Fibroblast of lung (primary cell): ENCODE measurements at regions not wholly inside any gene's neighbourhood (a gene's known extent, or its start where the extent isn't known, plus 50 kb on each side); places are given as distances from the start of the nearest gene placed in this dataset.

Experiments used
- DNase-seq, 2 donors: peaks; one replicate each; pipeline versions ENCODE4 v3.0.0 to v3.0.0-alpha.2; 2010; ENCODE audit warnings: low read depth in 2 of 2
- H2AFZ ChIP-seq: 2 replicates; pipeline ENCODE4 v1.5.1; 2012; ENCODE audit warnings: low read length, control low read depth, inconsistent platforms
- H3K27ac ChIP-seq: 2 replicates; pipeline ENCODE4 v1.5.1; 2011; ENCODE audit warnings: low read length, control low read depth; ENCODE audit not compliant: insufficient read depth
- H3K27me3 ChIP-seq: 2 replicates; pipeline ENCODE4 v1.5.1; 2011; ENCODE audit warnings: mild to moderate bottlenecking, low read length; ENCODE audit not compliant: control insufficient read depth, insufficient read depth
- H3K36me3 ChIP-seq: 2 replicates; pipeline ENCODE4 v1.5.1; 2011; ENCODE audit warnings: low read length; ENCODE audit not compliant: control insufficient read depth, insufficient read depth
- H3K4me1 ChIP-seq: 2 replicates; pipeline ENCODE4 v1.5.1; 2011; ENCODE audit warnings: low read length; ENCODE audit not compliant: control insufficient read depth, insufficient read depth; ENCODE audit errors: extremely low read depth
- H3K4me2 ChIP-seq: 2 replicates; pipeline ENCODE4 v1.5.1; 2011; ENCODE audit warnings: low read length, control low read depth; ENCODE audit not compliant: insufficient read depth; ENCODE audit errors: extremely low read depth
- H3K4me3 ChIP-seq, 4 experiments: fragments of 200-600 bp in 1 of 4; sonication (generic) in 1 of 4; replicated peaks in 1 of 4; 2 replicates each; pipeline ENCODE4 v1.5.1; 2011 to 2016; ENCODE audit warnings: low read length in 4 of 4, low read depth in 3 of 4, mild to moderate bottlenecking in 3 of 4, control low read depth in 2 of 4, inconsistent platforms in 1 of 4, mixed read lengths in 1 of 4; ENCODE audit not compliant: insufficient read depth in 1 of 4; ENCODE audit errors: control extremely low read depth in 1 of 4
- H3K79me2 ChIP-seq: 2 replicates; pipeline ENCODE4 v1.5.1; 2012; ENCODE audit warnings: mild to moderate bottlenecking, low read length, inconsistent platforms; ENCODE audit not compliant: control insufficient read depth, insufficient read depth
- H3K9ac ChIP-seq: 2 replicates; pipeline ENCODE4 v1.5.1; 2011; ENCODE audit warnings: mild to moderate bottlenecking, low read length, control low read depth; ENCODE audit not compliant: insufficient read depth
- H3K9me3 ChIP-seq: 2 replicates; pipeline ENCODE4 v1.5.1; 2012; ENCODE audit warnings: low read depth, low read length; ENCODE audit not compliant: control insufficient read depth, insufficient read depth
- H4K20me1 ChIP-seq: 2 replicates; pipeline ENCODE4 v1.5.1; 2011; ENCODE audit warnings: low read length; ENCODE audit not compliant: control insufficient read depth, insufficient read depth; ENCODE audit errors: extremely low read depth
- CTCF ChIP-seq, 2 donors: IDR thresholded peaks in 1 of 2; conservative IDR thresholded peaks in 1 of 2; 1 replicate in 1 of 2; 2 replicates in 1 of 2; pipeline ENCODE4 v1.5.1; 2011 to 2012; ENCODE audit warnings: low read length in 2 of 2, control low read depth in 1 of 2, inconsistent platforms in 1 of 2, low read depth in 1 of 2, mild to moderate bottlenecking in 1 of 2
- EZH2 ChIP-seq: IDR thresholded peaks from 2 replicates; pipeline ENCODE4 v1.5.1; 2012; ENCODE audit warnings: low read length, control low read depth, mild to moderate bottlenecking; ENCODE audit errors: missing control alignments

DNA sequence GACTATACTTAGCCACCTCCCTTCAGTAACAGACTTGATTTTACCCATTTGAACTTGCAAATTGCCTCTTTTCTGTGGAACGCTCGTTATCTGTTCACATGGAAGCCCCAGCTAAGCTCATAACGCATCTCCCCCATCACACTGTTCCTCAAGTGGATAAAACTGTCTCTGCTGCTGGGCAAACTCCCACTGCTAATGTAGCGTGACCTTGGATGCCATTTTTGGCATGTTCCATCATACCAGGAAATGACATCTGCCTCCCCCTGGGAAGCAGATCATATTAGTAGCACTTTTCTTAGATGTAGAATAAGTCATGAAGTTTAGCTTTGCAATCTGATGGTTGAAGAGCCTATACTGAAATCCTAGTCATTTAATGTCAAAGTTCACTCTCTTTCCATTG is 528.7 kb upstream of the PLXNA2 start:
- H3K9me3 ChIP-seq: no peaks in the 10 kb centered on the region
- H3K4me1 ChIP-seq: no peaks in the 10 kb centered on the region
- H3K27ac ChIP-seq: no peak overlapping the region

GRCh38 chr1:208775841-208776240 is 531.7 kb upstream of the PLXNA2 start:
- H3K79me2 ChIP-seq: no peaks in the 10 kb centered on the region
- H2AFZ ChIP-seq: no peak overlapping the region
- H3K4me3 ChIP-seq: no peak overlapping the region
- TF ChIP-seq CTCF (conservative IDR thresholded peaks at IDR 0.05 in 1 of 2, IDR thresholded peaks at IDR 0.05 in 1 of 2; ENCODE audit: low read depth in 1 of 2, low read length in 2 of 2): no peak
- TF ChIP-seq EZH2: no peak
- no peak for DNase-seq
- no peak overlapping the region for H3K27ac ChIP-seq
- H3K36me3 ChIP-seq: no peaks in the 10 kb centered on the region
- no peak overlapping the region for H3K4me2 ChIP-seq
- no peaks in the 10 kb centered on the region for H4K20me1 ChIP-seq
- H3K27me3 ChIP-seq: no peaks in the 10 kb centered on the region
- H3K9me3 ChIP-seq: no peaks in the 10 kb centered on the region
- no peaks in the 10 kb centered on the region for H3K4me1 ChIP-seq
- no peak overlapping the region for H3K9ac ChIP-seq

More for the DNA sequence above, 528.7 kb upstream of the PLXNA2 start:
- Histone ChIP-seq H3K4me2 (no peak overlapping the region), H3K27me3 (no peaks in the 10 kb centered on the region), H3K4me3 (no peak overlapping the region), H2AFZ (no peak overlapping the region), H3K36me3 (no peaks in the 10 kb centered on the region), H3K9ac (no peak overlapping the region), H4K20me1 (no peaks in the 10 kb centered on the region), H3K79me2 (no peaks in the 10 kb centered on the region)
- DNase-seq: no peak
- no peak for TF ChIP-seq CTCF (conservative IDR thresholded peaks at IDR 0.05 in 1 of 2, IDR thresholded peaks at IDR 0.05 in 1 of 2; ENCODE audit: low read depth in 1 of 2, low read length in 2 of 2)
- TF ChIP-seq EZH2: no peak

DNA sequence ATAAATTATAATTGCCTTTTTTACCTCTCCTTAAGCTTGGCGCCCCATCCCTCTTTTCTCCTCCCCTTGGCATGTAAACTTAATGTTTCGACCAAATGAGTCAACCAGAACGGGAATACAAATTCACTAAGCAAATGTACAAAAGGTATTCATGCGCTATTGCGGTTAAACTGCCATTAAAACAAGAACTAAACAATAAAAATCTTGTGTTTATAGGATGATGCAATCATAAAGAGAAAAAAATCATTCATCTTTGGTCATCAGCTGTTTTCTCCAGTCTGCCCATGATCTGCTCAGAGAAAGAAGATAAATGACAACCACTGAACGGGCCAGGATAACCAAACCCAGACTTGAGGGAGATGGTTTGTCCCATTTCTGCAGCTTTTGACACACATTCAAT is 534.2 kb upstream of the PLXNA2 start:
- Histone ChIP-seq H3K9me3 (no peaks in the 10 kb centered on the region), H4K20me1 (no peaks in the 10 kb centered on the region), H3K36me3 (no peaks in the 10 kb centered on the region), H3K4me1 (no peaks in the 10 kb centered on the region), H3K9ac (no peak overlapping the region), H3K27ac (no peak overlapping the region), H2AFZ (no peak overlapping the region), H3K4me2 (no peak overlapping the region), H3K79me2 (no peaks in the 10 kb centered on the region), H3K27me3 (no peaks in the 10 kb centered on the region), H3K4me3 (no peak overlapping the region)
- no peak for TF ChIP-seq EZH2
- peak in 1 of 2 donors; percentile 70 for DNase-seq
